Motor neuron (in vitro differentiated cells): ENCODE measurements at regions not wholly inside any gene's neighbourhood (a gene's known extent, or its start where the extent isn't known, plus 50 kb on each side); places are given as distances from the start of the nearest gene placed in this dataset.
"Not testable (repeated sequence)": the region's sequence is repeated elsewhere in the genome, so short reads cannot be mapped to it uniquely, and the experiment has no call there.

ENCODE experiments used
- ATAC-seq, 8 experiments: fragments of 200-7000 bp; cut with Tn5 transposase; replicated peaks in 6 of 8; 2 replicates each; pipeline ENCODE4 v1.8.0; 2021; ENCODE audit warnings: mild to moderate bottlenecking in 8 of 8, moderate library complexity in 8 of 8
- H3K27ac ChIP-seq, 2 donors: fragments of 250-450 bp; sonication (Bioruptor Pico); 2 replicates each; pipeline ENCODE4 v1.9.0; 2021; ENCODE audit warnings: antibody characterized with exemption in 2 of 2, mild to moderate bottlenecking in 2 of 2, moderate library complexity in 1 of 2
- H3K4me1 ChIP-seq, 2 donors: fragments of 250-450 bp; sonication (Bioruptor Pico); replicated peaks in 1 of 2; 2 replicates each; pipeline ENCODE4 v1.6.1; 2021; ENCODE audit warnings: antibody characterized with exemption in 2 of 2, mild to moderate bottlenecking in 2 of 2, moderate library complexity in 1 of 2
- H3K4me3 ChIP-seq, 5 donors: fragments of 250-450 bp; sonication (Bioruptor Pico); 2 replicates each; pipeline ENCODE4 v1.9.0; 2021; ENCODE audit warnings: antibody characterized with exemption in 5 of 5, mild to moderate bottlenecking in 5 of 5, moderate library complexity in 4 of 5
- WGBS, 10 experiments: fragments of 450-650 bp; shearing (Covaris generic); methylation state at CpG; one replicate each; pipeline ENCODE4 v1.0.0; 2022; 5-methylcytosine and 5-hydroxymethylcytosine counted together
- in situ Hi-C, 9 experiments: fragments of 400-800 bp; cut with MboI; loops; one replicate each; pipeline ENCODE4 v1.15.0; 2021; ENCODE audit warnings: low sequenced_read_pairs in 9 of 9, low pct_unique_long_range_greater_than_20kb in 2 of 9; ENCODE audit not compliant: unreplicated experiment in 9 of 9

DNA sequence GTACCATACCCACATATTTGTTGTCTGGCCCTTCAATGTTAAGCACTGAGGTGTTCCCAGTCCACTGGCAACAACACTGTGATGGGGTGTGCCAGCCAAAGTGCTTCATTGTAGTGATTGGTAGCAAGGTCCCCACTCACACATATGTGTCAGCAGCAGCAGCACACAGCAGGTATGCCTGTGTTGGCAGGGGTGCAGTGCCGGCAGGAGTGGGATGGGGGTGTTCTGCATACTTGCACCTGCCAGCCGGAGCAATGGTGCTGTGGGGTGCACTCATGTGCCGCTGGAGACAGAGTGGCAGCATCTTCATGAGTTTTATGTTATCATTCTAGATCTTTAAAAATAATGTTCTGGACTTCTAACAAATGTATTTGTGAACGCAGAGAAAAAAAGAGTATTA is 987.8 kb downstream of the RPIA start:
- in situ Hi-C loops, ATAC-seq, H3K27ac ChIP-seq, H3K4me1 ChIP-seq, H3K4me3 ChIP-seq: not testable (repeated sequence)
- WGBS, 10 experiments, result 19 to 84% (median 62%) methylated on average over 1 to 4 of the region's 4 CpGs
